GM21423 (cell line): ENCODE measurements at regions not wholly inside any gene's neighbourhood (a gene's known extent, or its start where the extent isn't known, plus 50 kb on each side); places are given as distances from the start of the nearest gene placed in this dataset.

Experiments used
- ATAC-seq: cut with Tn5 transposase; IDR thresholded peaks from one replicate; pipeline ENCODE4 v1.9.1; 2021; ENCODE audit warnings: mild to moderate bottlenecking, moderate library complexity; ENCODE audit not compliant: unreplicated experiment

DNA sequence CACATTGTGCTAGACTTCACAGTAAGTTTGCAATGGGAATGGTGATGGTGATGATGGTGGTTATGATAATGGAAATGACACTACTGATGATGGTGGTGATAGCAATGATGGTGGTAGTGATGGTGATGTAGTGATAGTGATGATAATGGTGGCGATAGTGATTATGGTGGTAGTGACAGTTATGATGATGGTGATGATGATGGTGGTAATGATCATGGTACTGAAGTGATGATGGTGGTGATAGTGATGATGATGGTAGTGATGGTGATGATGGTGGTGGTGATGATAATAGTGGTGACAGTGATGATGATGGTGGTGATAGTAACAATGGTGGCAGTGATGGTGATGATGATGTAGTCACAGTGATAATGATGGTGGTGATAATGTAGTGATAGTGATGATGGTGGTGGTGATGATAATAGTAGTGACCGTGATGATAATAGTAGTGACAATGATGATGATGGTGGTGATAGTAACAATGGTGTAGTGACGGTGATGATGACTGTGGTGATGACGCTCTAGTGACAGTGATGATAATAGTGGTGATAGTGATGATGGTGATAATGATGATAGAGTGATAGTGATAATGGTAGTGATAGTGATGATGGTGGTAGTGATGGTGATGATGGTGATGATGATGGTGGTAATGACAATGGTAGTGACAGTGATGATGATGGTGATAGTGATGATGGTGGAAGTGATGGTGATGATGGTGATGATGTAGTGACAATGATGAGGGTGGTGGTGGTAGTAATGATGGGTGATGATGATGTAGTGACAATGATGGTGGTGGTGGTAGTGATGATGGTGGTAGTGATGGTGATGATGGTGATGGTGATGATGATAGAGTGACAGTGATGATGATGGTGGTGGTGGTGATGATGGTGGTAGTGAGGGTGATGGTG lies 222.9 kb upstream of the PWP1 start:
- ATAC-seq: no peak

DNA sequence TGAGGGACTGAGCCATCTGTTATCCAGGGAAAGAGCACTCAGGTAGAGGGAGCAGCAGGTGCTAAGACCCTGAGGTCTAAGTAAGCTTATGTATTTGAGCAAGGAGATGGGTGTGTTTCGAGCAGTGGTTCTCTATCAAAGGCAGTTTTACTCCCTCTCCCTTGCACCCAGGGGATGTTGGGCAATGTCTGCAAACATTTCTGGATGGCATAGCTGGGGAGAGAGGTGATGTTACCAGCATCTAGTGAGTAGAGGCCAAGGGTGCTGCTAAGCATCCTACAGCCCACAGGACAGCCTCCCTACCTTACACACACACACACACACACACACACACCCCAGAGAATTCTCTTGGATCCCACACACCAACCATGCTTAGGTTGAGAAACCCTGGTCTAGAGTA lies 221.0 kb upstream of the PWP1 start:
- no peak for ATAC-seq

DNA sequence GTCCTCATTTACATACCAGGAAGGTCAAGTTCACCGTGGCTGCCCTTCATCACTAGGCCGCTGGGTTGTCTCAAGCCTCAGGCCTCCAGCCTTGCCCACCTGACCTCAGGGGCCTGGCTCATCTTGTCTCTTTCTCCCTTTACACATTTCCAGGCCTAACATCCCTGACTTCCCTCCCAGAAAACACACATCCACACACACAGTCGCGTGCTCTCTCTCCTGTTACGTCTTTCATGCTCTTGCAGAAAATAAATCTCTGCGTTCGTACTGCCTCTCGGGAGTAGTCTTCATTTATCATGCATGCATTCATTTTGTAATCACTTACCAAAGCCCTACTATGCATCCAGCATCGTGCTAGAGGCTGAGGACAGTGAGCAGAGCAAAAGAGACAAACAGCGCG lies 220.0 kb upstream of the PWP1 start:
- no peak for ATAC-seq

DNA sequence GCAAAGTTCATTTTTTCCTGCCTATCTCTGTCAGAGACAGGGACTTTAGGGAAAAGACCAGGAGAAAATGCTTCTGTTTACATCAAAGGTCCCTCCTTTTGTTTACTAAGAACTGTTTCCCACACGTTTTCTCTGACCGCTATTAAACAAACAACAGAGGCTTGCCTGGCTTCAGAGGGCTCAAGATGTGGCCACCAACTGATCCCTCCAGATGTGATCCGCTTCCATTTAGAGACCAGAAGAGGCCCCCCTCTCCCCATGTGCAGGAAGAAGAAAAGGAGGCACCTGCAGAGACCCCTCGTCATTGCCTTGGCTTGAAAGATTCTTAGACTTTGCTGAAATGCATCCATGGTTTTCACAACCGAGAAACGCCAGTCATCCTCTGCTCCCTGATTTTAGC lies 217.9 kb upstream of the PWP1 start:
- no peak for ATAC-seq

DNA sequence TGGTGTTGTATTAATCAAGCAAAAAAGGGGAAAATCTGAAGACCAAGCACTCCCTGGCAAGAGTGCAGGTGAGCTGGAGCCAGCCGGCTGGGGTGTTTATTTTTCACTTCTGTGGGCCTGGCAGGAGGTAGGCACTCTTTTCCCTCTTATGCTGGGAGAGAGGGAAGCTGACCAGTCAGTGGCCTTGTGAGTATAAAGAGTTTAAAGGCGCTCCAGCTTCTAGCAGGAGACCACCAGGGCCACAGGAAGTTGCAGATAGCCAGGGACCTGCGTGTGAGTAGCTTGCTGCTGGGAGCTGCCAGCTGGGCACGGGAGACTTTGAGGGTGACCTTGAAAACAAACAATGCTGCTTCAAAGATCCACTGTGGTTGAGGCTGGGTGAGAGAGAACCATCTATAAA lies 217.4 kb upstream of the PWP1 start:
- no peak for ATAC-seq

DNA sequence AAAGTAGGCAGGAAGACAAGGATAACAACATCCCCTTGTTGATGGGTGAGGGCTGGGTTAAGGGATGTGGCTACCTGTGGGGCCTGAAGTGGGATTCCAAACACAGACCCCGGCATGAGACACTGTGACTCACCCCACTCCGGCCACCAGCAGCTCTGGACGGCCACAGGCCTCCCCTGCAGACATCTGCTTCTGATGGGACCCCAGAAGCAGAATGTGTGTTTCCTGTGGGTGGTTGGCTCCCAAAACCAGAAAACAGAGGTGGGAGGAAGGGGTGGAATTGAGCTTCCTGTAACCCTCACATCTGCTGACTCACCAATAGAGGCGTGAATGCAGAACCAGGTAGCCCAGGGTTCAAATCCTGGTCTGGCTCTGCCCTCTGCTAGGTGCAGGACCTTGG lies 216.6 kb upstream of the PWP1 start:
- ATAC-seq: no peak

DNA sequence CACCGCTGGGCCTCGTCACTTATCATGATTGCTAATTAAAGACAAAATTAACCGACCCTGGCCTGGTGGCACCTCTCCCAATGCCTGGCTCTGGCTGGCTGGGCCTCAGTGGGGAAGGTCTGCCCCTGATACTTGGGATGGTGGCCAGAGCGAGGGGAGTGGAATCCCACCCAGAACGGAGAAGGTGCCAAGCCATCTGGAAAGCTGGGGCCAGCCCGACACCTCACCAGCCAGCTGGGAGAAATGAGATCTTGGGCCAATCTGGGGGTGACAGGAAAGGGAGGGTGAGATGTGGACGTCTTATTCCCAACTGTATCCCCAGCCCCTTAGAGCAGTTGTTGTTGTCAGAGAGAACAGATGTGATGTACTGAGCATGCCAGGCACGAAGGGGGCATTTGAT lies 215.0 kb upstream of the PWP1 start:
- ATAC-seq: no peak

DNA sequence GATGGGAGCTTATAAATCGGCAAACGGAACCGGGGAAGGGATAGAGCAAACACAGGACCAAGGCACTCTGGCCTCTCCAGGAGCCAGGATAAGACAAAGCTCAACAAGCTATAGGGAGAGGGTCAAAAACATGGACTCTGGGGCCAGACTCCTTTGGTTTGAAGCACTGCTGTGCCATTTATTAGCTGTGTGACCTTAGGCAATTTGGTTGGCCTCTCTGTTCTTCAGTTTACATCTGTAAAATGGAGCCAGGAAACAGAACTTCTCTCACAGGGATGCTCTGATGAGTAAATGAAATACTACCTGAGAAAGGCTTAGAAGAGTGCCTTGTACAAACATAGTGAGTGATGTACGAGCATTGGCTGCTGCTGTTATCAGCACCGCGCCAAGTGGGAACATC lies 213.3 kb upstream of the PWP1 start:
- no peak for ATAC-seq

DNA sequence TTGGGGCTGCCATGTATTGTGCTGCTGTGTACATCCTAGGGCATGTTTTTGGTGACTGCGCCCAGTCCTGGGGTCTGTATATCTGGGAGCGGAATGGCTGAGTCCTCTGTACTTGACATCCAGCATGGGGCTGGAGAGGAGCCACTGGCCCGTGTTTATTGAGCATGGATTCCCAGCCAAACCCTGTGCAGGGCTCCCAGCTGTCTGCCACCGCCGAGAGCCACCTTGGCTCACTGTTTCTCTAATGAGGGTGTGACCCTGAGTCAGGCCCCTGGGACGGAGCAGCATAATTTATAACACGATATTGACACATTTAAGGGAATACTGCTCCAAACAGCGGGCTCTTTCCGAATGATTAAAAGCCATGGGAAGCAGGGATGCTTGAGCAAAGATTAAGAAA lies 211.5 kb upstream of the PWP1 start:
- ATAC-seq: no peak

DNA sequence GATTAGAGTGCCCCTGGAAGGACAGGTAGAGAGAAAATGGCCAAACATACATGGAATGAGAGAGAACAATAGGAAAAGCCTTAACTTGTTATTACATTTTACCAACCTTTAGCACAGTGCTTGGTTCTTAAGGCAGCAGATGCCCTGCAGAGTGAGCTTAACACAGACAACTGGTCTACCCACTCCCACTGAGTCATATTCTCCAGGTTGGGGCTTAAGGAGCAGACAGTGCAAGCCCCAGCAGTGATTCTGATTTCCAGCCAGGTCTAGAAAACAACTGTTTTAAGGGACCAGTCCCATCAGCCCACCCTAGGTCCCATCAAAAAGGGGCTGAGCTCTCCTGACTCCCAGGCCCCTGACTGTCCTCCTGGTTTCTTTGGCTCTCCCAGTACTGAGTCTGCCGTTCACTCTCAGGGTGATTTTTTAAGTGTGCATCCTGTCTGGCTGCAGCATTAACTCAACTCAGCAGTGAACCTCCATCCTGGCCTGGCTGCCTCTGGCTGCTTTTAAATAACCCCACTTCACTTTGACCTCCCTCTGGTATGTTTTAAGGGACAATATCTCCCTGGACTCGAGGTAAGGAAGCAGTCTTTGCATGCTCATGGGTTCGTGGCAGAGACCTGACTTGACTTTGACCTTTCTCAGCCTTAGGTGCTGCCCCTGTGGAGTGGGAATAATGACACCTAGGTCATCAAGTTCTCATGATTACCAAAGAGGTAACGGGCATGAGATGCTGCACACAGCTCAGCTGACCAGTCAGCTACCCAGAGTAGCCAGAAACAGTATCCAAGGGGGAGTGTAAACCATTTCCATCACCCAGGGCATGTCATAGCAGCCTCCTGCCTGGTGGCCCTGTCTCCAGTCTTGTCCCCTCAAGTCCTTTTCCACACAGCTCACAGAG lies 210.7 kb upstream of the PWP1 start:
- ATAC-seq: no peak

DNA sequence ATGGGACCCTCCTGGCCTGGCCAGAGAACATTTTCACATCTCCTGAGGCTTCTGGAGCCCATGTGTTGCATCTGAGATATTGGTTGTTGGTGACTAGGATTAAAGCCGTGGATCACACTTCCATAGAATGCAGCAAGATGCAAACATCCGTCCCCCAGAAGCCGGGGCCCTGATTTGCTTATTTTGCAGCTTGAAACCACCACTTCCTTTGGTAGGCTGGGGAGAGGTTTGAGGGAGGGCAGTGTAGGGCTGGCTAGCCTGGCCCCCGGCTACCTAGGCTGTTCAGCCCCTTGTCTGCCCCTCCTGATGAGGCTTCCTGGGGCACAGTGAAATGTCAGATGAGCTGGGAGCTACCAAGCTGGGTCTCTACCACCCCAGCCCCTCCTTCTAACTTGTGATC lies 209.7 kb upstream of the PWP1 start:
- peak; percentile 56 for ATAC-seq

DNA sequence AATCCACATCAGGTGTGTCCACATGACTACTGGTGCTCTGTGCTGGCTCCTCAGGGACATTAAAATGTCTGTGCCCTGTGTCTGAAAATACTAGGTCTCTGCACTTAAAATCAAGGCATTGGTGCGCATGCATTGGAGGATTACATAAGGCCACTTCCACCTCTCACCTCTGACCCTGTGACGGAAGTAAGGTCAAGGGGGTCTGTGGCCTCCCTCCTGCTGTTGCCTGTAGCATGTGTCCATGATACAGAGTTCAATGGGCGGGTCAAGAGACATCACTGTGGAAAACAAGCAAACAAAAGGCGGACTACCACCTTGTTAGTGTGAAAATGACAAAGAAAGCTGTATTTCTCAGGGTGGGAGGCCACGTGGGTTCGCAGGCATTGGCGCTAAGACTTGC lies 208.6 kb upstream of the PWP1 start:
- ATAC-seq: no peak

DNA sequence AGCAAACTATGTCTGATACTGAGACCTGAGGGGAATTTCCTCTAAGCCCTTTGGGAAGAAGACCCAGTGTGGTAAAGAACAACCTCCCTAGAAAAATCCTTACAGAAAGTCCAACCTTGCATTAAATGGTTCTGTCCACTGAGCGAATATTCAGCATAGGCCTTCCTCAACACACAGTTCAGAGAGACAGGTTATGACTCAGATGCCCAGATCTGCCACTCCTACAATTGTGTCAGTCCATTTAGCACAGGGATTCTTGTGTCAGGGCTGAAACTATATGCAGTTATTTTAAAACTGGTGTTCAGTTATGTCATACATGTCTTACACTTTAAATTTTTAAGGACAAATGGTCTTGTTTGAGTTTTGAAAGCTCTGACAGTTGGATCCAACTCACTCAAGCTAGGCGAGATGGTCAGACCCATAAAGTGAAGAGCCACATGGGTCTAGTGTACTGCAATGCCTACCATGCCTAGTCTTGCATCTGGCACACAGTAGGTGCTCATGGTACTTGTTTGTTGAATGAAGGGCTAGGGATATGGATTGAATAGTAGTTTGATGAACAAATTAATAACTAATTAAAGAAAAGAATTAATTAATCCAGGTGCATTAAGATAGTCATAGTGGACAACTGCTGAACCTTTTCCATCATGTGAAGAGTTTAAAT lies 207.5 kb upstream of the PWP1 start:
- no peak for ATAC-seq

DNA sequence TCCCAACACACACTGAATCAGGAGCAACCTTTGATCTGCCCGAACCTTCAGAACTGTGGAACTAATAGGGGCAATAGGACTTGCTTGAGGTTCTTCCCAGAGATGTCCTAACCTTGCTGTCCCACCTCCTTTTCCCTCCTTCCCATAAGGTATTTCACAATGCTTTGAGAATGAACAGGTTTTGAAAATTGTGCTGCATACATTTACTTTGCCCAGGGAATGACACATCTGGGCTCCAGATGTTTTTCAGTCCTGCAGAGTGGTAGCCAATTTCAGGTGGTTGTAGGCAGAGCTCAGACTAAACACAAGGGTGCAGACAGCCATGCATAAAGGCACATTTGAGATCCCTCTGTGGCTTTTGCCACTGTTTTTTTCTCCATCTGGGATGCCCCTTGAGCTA lies 206.7 kb upstream of the PWP1 start:
- no peak for ATAC-seq

DNA sequence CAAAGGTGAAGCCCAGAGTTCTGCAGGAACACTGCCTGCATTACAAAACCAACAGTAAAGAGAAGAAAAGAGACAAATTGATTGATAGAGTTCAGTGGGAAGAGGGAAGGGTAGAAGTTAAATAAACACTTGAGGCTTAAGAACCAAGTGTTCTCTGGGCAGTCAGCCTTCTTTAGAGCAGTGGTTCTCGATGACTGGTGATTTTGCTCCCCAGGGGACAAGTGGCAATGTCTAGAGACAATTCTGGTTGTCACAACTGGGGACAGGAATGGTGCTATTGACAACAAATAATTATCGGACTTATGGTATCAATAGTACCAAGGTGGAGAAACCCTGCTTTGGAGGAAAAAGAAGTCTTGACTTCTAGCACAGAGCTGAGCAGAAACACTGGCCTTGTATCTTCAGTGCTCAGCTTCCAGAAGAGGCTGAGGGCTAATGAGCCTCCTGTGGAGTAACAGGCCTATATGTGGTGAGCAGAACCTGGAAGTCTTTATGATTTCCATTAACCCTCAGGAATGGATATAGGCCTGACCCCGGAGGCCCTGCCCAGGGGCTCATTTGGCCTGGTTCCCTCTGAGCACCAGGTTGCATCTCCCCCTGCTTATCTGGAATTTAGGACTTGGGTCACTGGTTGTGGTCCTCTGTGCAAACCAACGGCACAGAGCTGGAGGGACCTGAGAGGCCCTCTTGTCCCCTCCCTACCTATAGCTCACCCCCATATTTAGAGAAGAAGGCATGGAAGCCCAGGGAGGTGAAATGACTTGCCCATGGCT lies 204.6 kb upstream of the PWP1 start:
- no peak for ATAC-seq

DNA sequence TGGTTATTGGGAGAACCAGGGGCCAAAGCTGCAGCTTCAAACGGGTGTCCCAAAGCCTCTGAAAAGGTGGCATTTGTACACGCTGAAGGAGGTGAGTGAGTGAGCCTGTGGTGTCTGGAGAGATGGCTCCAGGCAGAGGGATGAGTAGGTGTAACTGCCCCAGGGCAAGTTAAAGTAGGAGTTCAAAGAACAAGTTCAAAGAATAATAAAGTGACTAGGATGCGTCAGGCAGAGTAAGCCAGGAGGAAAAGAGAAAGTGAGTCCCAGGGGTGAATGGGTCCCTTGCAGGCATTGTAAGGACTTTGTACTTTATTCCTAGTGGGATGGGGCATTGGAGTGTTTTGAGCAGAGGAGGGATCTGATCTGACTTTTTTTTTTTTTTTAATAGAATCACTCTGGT lies 201.4 kb upstream of the PWP1 start:
- ATAC-seq: no peak

DNA sequence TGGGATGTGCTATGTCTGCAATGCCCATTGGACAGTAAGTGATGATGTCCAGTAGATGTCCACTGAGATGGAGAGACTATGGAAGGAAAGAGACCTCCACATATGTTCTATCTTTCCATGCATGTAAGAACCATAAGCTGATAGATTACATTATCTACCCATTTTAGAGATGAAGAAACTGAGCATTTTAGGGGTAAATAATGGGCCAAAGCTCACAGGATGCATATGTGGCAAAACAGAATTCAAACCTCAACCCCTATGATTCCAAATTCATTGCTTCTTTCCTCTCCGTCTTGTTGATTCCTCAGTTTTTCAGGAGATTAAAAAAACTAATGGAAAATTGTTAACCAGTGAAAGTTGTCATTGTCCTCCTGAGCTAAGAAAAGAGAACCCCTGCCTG lies 200.7 kb upstream of the PWP1 start:
- ATAC-seq: no peak

DNA sequence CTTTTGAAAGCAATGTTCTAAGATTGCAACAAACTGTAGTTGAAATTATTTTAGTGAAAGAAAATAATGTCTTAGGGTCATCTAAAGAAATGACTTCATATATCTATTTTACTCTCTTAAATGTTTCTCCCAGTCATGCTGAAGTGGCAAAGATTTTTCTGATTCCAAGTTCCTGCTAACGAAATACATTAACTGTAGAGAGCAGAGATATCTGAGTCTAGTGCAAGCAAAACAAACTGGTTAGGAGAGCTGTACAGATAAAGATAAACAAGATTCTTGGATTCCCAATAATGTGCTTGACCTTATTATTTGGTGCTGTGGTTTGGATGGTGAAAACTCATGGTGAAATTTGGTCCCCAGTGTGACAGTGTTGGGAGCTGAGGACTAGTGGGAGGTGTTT lies 199.9 kb upstream of the PWP1 start:
- ATAC-seq: no peak

DNA sequence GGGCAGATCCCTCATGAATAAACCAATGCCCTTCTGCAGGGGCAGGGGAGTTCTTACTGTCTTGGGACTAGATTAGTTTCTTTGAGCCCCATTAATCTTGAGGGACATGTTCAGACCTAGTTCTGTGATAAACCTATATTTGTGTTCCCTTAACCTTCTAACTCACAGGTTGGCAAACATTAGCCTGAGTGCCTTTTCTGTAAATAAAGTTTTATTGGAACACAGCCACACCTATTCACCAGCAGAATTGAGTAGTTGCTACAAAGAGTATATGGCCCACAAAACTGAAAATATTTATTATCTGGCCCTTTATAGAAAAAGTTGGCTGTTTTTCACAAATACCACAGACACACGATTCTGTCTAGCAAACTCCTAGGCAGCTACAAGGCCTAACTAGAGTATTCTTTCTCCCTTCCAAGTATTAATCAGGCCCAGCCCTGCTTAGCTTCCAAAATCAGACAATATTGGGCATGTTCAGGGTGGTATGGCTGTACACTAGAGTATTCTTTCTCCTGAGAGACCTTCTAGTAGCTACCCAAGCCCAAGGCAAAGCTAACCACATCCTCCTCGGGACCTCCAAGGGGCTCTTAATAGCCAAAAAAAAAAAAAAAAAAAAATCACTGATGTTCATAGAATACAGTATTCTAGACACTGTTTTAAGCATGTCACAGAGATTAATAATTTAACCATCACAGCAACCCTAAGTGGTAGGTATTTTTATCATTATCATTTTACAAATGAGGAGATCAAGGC lies 199.3 kb upstream of the PWP1 start:
- no peak for ATAC-seq

DNA sequence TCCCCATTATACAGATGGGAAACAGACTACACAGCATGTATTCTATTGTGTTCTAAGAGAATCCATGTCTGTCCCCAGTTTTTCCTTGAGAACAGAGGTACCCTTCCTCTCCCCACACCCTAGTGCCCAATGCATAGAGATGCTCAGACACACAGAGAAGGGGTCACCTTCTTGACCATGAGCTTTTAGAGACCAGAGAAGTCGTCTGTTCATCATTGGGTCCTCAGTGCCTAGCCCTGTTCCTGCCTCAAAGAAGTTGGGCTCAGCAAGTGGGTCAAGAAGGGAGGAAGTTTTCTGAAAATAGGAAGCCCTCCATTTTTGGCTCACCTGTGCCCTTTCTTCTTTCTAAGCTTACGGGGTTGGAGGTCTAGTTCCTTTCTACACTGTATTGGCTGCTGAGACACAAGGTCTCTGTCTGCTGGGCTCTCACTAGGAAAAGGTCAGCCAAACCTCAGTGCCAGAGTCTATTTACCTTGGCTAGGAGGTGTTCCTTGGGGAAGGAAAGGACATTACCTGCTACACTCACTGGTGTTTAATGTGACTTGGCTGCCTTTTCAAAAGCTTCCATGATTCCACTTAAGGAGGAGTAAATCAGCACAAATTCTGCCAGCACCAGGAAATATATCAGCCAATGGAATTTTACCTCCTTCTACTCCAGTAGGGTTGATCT lies 198.5 kb upstream of the PWP1 start:
- ATAC-seq: no peak
